ENCODE measurements at regions not wholly inside any gene's neighbourhood (a gene's known extent, or its start where the extent isn't known, plus 50 kb on each side); places are given as distances from the start of the nearest gene placed in this dataset.
"Not testable (repeated sequence)": the region's sequence is repeated elsewhere in the genome, so short reads cannot be mapped to it uniquely, and the experiment has no call there.

DNA sequence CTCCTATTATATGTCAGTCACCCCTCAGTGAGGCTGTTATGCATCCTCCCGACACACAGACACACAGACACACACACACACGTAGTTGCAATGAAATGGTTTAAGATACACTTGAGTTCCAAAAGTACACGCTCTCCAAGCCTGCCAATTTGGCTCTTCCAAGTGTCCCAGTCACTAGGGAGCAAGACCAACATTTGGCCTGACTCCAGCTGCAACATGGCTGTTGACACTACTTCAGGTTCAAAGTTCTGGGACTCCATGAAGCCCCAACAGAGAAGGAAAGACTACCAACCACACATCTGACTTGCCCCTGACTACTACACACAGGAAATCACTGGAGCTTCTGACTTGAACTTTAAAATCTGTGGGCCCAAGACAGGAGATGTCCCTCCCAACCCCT lies 128.1 kb upstream of the KCNJ18 start:
- Histone ChIP-seq H3K9me3 (replicated peaks; ENCODE audit: control insufficient read depth, insufficient read depth, low read depth, low read length) (no peaks in the 10 kb centered on the region), H2AFZ (ENCODE audit: low read depth, low read length) (no peak overlapping the region), H3K27ac (ENCODE audit: extremely low read depth, low read depth, low read length) (no peak overlapping the region), H3K9ac (ENCODE audit: insufficient read depth in 1 of 2, low read depth in 2 of 2, low read length in 2 of 2) (no peak overlapping the region), H4K20me1 (replicated peaks; ENCODE audit: control insufficient read depth, insufficient read depth, low read length) (no peaks in the 10 kb centered on the region), H3K36me3 (ENCODE audit: control insufficient read depth, insufficient read depth, low read length) (no peaks in the 10 kb centered on the region), H3K4me2 (ENCODE audit: insufficient read depth, low read length) (no peak overlapping the region), H3K4me3 (no peak overlapping the region), H3K9me1 (ENCODE audit: control insufficient read depth, insufficient read depth, low read length) (no peaks in the 10 kb centered on the region), H3K27me3 (ENCODE audit: control insufficient read depth in 2 of 2, insufficient read depth in 2 of 2, low read length in 2 of 2) (no peaks in the 10 kb centered on the region), H3K4me1 (replicated peaks in 1 of 2; ENCODE audit: control insufficient read depth in 2 of 2, insufficient read depth in 2 of 2, low read length in 2 of 2) (no peaks in the 10 kb centered on the region), H3K79me2 (ENCODE audit: control insufficient read depth, insufficient read depth, low read length) (no peaks in the 10 kb centered on the region)
- ATAC-seq: no peak
- WGBS (ENCODE audit: insufficient coverage, low coverage, missing lambda C conversion rate): 0% methylated on average over 3 of the region's 3 CpGs
- in situ Hi-C loops (cut with MboI): no loop called here
- POLR2A ChIA-PET: no interaction called here
- intact Hi-C loops (cut with micrococcal nuclease): no loop called here
- CTCF ChIA-PET (ENCODE audit: low intra/inter-chr PET ratio): no interaction called here
- BruUV-seq (replicated peaks): no TSS peak
- TF ChIP-seq MBD2 (IDR thresholded peaks at IDR 0.05; ENCODE audit: borderline replicate concordance, low read depth) (no peak), MTF1 (CRISPR knock-in tag; IDR thresholded peaks at IDR 0.05; ENCODE audit: borderline replicate concordance) (no peak), ZNF780A (CRISPR knock-in tag; IDR thresholded peaks at IDR 0.05) (no peak), ETV1 (tag; conservative IDR thresholded peaks at IDR 0.05; ENCODE audit: low read depth) (no peak)
- TF ChIP-seq, protein P1, sequence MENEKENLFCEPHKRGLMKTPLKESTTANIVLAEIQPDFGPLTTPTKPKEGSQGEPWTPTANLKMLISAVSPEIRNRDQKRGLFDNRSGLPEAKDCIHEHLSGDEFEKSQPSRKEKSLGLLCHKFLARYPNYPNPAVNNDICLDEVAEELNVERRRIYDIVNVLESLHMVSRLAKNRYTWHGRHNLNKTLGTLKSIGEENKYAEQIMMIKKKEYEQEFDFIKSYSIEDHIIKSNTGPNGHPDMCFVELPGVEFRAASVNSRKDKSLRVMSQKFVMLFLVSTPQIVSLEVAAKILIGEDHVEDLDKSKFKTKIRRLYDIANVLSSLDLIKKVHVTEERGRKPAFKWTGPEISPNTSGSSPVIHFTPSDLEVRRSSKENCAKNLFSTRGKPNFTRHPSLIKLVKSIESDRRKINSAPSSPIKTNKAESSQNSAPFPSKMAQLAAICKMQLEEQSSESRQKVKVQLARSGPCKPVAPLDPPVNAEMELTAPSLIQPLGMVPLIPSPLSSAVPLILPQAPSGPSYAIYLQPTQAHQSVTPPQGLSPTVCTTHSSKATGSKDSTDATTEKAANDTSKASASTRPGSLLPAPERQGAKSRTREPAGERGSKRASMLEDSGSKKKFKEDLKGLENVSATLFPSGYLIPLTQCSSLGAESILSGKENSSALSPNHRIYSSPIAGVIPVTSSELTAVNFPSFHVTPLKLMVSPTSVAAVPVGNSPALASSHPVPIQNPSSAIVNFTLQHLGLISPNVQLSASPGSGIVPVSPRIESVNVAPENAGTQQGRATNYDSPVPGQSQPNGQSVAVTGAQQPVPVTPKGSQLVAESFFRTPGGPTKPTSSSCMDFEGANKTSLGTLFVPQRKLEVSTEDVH (IDR thresholded peaks at IDR 0.05; ENCODE audit: low read depth, partially characterized antibody): no peak
- no peak for DNase-seq (ENCODE audit: extremely low read depth in 1 of 4, low spot score in 3 of 4)
- no peak for FAIRE-seq

DNA sequence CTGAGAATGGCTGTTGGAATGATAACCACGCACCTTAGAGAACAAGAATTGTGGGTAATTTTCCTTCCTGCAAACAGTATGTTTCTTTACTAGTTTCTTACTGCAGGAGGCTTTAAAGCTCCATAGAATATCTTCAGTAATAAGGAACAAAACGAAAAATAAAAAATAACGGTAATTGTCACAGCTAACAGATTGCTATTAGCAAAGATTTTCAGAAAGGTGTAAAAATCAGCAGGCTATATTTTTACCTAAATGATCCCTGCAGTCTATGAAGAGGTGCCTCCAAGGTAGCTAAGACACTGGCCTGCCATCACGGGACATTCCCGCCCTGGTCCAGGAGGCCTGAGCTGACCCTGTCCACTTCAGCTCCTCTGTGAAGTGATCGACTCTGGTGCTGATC lies 127.6 kb upstream of the KCNJ18 start:
- ATAC-seq; intact Hi-C loops (cut with micrococcal nuclease); H3K4me2 ChIP-seq (ENCODE audit: insufficient read depth, low read length); BruUV-seq (replicated peaks); DNase-seq (ENCODE audit: extremely low read depth in 1 of 4, low spot score in 3 of 4); H3K4me1 ChIP-seq (replicated peaks in 1 of 2; ENCODE audit: control insufficient read depth in 2 of 2, insufficient read depth in 2 of 2, low read length in 2 of 2); H3K9me1 ChIP-seq (ENCODE audit: control insufficient read depth, insufficient read depth, low read length); H3K36me3 ChIP-seq (ENCODE audit: control insufficient read depth, insufficient read depth, low read length); H3K27me3 ChIP-seq (ENCODE audit: control insufficient read depth in 2 of 2, insufficient read depth in 2 of 2, low read length in 2 of 2); H4K20me1 ChIP-seq (replicated peaks; ENCODE audit: control insufficient read depth, insufficient read depth, low read length); CTCF ChIA-PET (ENCODE audit: low intra/inter-chr PET ratio); H3K79me2 ChIP-seq (ENCODE audit: control insufficient read depth, insufficient read depth, low read length); H3K9me3 ChIP-seq (replicated peaks; ENCODE audit: control insufficient read depth, insufficient read depth, low read depth, low read length); POLR2A ChIA-PET; FAIRE-seq; H2AFZ ChIP-seq (ENCODE audit: low read depth, low read length); in situ Hi-C loops (cut with MboI); H3K9ac ChIP-seq (ENCODE audit: insufficient read depth in 1 of 2, low read depth in 2 of 2, low read length in 2 of 2); H3K27ac ChIP-seq (ENCODE audit: extremely low read depth, low read depth, low read length); H3K4me3 ChIP-seq: not testable (repeated sequence)
- WGBS (ENCODE audit: insufficient coverage, low coverage, missing lambda C conversion rate): 0% methylated on average over 4 of the region's 6 CpGs
